SK-N-SH (cell line): ENCODE measurements at regions not wholly inside any gene's neighbourhood (a gene's known extent, or its start where the extent isn't known, plus 50 kb on each side); places are given as distances from the start of the nearest gene placed in this dataset.

Experiments
- CTCF ChIA-PET: fragments of 300-600, 350-600 bp; formaldehyde crosslinking; extraction: SDS; loops from one replicate; lab custom pipeline; 2021; lab: Yijun Ruan, JAX
- POLR2A ChIA-PET: fragments of 350-600 bp; sonication (Branson Sonifier 250); formaldehyde crosslinking; extraction: SDS; loops from one replicate; lab custom pipeline; 2020; ENCODE audit warnings: antibody characterized with exemption, inconsistent platforms; lab: Yijun Ruan, JAX
- DNase-seq: peaks from one replicate; pipeline ENCODE4 v3.0.0; 2012
- H2AFZ ChIP-seq: fragments of 200-600 bp; sonication (generic); 2 replicates; pipeline ENCODE4 v1.8.1; 2016; ENCODE audit warnings: antibody characterized with exemption, mild to moderate bottlenecking, low read depth
- H3F3A ChIP-seq: fragments of 200-600 bp; sonication (generic); replicated peaks from 2 replicates; pipeline ENCODE3; 2016; ENCODE audit warnings: antibody characterized with exemption, mild to moderate bottlenecking; ENCODE audit not compliant: insufficient read depth
- H3K27ac ChIP-seq, 2 experiments: fragments of 200-500 bp in 1 of 2; fragments of 200-600 bp in 1 of 2; sonication (Bioruptor generic) in 1 of 2; sonication (generic), shearing (Covaris generic) in 1 of 2; 2 replicates each; pipeline versions ENCODE4 v1.5.1 to v1.6.1; 2014 to 2016; ENCODE audit warnings: low read depth in 2 of 2, inconsistent platforms in 1 of 2, low read length in 1 of 2, mild to moderate bottlenecking in 1 of 2, mixed read lengths in 1 of 2
- H3K27me3 ChIP-seq: fragments of 200-600 bp; sonication (generic), shearing (Covaris generic); 2 replicates; pipeline ENCODE4 v1.6.1; 2016; ENCODE audit warnings: mixed run types; ENCODE audit not compliant: insufficient read depth
- H3K36me3 ChIP-seq, 2 experiments: fragments of 200-500 bp in 1 of 2; fragments of 200-600 bp in 1 of 2; sonication (Bioruptor generic) in 1 of 2; sonication (generic) in 1 of 2; replicated peaks in 1 of 2; 2 replicates each; pipeline versions ENCODE3 to v1.5.1; 2014 to 2016; ENCODE audit warnings: low read length in 1 of 2, mild to moderate bottlenecking in 1 of 2; ENCODE audit not compliant: insufficient read depth in 2 of 2, control insufficient read depth in 1 of 2
- H3K4me1 ChIP-seq, 2 experiments: fragments of 200-500 bp in 1 of 2; fragments of 200-600 bp in 1 of 2; sonication (Bioruptor generic) in 1 of 2; sonication (generic), shearing (Covaris generic) in 1 of 2; 2 replicates each; pipeline versions ENCODE4 v1.5.1 to v1.6.1; 2014 to 2016; ENCODE audit warnings: low read depth in 1 of 2, low read length in 1 of 2, mixed run types in 1 of 2; ENCODE audit not compliant: insufficient read depth in 2 of 2, control insufficient read depth in 1 of 2
- H3K4me2 ChIP-seq: fragments of 200-600 bp; sonication (generic), shearing (Covaris generic); 2 replicates; pipeline ENCODE4 v1.6.1; 2017; ENCODE audit warnings: mixed run types
- H3K4me3 ChIP-seq, 2 experiments: fragments of 200-500 bp in 1 of 2; fragments of 200-600 bp in 1 of 2; sonication (Bioruptor generic) in 1 of 2; sonication (generic), shearing (Covaris generic) in 1 of 2; 2 replicates each; pipeline versions ENCODE4 v1.5.1 to v1.8.1; 2014 to 2016; ENCODE audit warnings: low read depth in 2 of 2, inconsistent platforms in 1 of 2, low read length in 1 of 2, mild to moderate bottlenecking in 1 of 2, mixed read lengths in 1 of 2, moderate library complexity in 1 of 2
- H3K79me2 ChIP-seq: fragments of 200-600 bp; sonication (generic); 2 replicates; pipeline ENCODE4 v1.8.1; 2017; ENCODE audit warnings: mild to moderate bottlenecking; ENCODE audit not compliant: insufficient read depth
- H3K9ac ChIP-seq: fragments of 200-600 bp; sonication (generic); 2 replicates; pipeline ENCODE4 v1.6.1; 2017; ENCODE audit warnings: mixed run types
- H3K9me2 ChIP-seq: fragments of 200-600 bp; sonication (generic); 2 replicates; pipeline ENCODE4 v1.6.1; 2017; ENCODE audit warnings: mixed run types
- H3K9me3 ChIP-seq: fragments of 200-600 bp; sonication (generic); 2 replicates; pipeline ENCODE4 v1.6.1; 2017; ENCODE audit warnings: mixed run types, mild to moderate bottlenecking, moderate library complexity
- H4K20me1 ChIP-seq: fragments of 200-600 bp; sonication (generic); 2 replicates; pipeline ENCODE4 v1.6.1; 2017; ENCODE audit warnings: mild to moderate bottlenecking, mixed run types; ENCODE audit not compliant: insufficient read depth
- ELF1 ChIP-seq: IDR thresholded peaks from 2 replicates; pipeline ENCODE4 v1.4.0; 2012
- EP300 ChIP-seq, 2 experiments: IDR thresholded peaks; 2 replicates each; pipeline versions ENCODE4 v1.4.0 to v1.6.1; 2012; ENCODE audit warnings: borderline replicate concordance in 1 of 2, low read depth in 1 of 2, low read length in 1 of 2
- EZH2phosphoT487 ChIP-seq: fragments of 200-600 bp; sonication (generic); IDR thresholded peaks from 2 replicates; pipeline ENCODE4 v1.6.1; 2017; ENCODE audit warnings: low read depth, mixed run types, mild to moderate bottlenecking, antibody characterized with exemption, moderate library complexity, borderline replicate concordance
- FOSL2 ChIP-seq: IDR thresholded peaks from 2 replicates; pipeline ENCODE4 v1.4.0; 2012; ENCODE audit warnings: low read depth, mild to moderate bottlenecking, moderate library complexity, borderline replicate concordance
- FOXJ3 ChIP-seq: sonication (generic); formaldehyde crosslinking; IDR thresholded peaks from 2 replicates; pipeline ENCODE4 v1.5.1; 2020; ENCODE audit warnings: mild to moderate bottlenecking, missing genetic modification reagents
- FOXM1 ChIP-seq: IDR thresholded peaks from 2 replicates; pipeline ENCODE4 v1.4.0; 2012; ENCODE audit warnings: low read depth, mild to moderate bottlenecking
- GABPA ChIP-seq: IDR thresholded peaks from 2 replicates; pipeline ENCODE4 v1.4.0; 2012; ENCODE audit warnings: low read depth, mild to moderate bottlenecking
- GATA2 ChIP-seq: sonication (generic); formaldehyde crosslinking; IDR thresholded peaks from 2 replicates; pipeline ENCODE4 v1.5.0; 2020; ENCODE audit warnings: mild to moderate bottlenecking, missing genetic modification reagents
- JUND ChIP-seq: IDR thresholded peaks from 2 replicates; pipeline ENCODE4 v1.4.0; 2012
- MEF2A ChIP-seq: IDR thresholded peaks from 2 replicates; pipeline ENCODE4 v1.4.0; 2012; ENCODE audit warnings: low read depth, borderline replicate concordance
- MXI1 ChIP-seq: IDR thresholded peaks from 2 replicates; pipeline ENCODE4 v1.6.1; 2012; ENCODE audit warnings: mild to moderate bottlenecking, low read depth, low read length, improper control_type of control experiment
- NFIC ChIP-seq: IDR thresholded peaks from 2 replicates; pipeline ENCODE4 v1.4.0; 2012; ENCODE audit warnings: borderline replicate concordance
- RFX5 ChIP-seq: IDR thresholded peaks from 2 replicates; pipeline ENCODE4 v1.6.1; 2012; ENCODE audit warnings: mild to moderate bottlenecking, improper control_type of control experiment, low read length
- RXRA ChIP-seq: IDR thresholded peaks from 2 replicates; pipeline ENCODE4 v1.4.0; 2012; ENCODE audit warnings: low read depth, mild to moderate bottlenecking, borderline replicate concordance
- TCF12 ChIP-seq: IDR thresholded peaks from 2 replicates; pipeline ENCODE4 v1.4.0; 2012
- YY1 ChIP-seq: IDR thresholded peaks from 2 replicates; pipeline ENCODE4 v1.4.0; 2012; ENCODE audit warnings: low read depth, mild to moderate bottlenecking
- WGBS: methylation state at CpG from one replicate; pipeline ENCODE4 v1.1.6; 2017; ENCODE audit warnings: low lambda C conversion rate; 5-methylcytosine and 5-hydroxymethylcytosine counted together
- TF ChIP-seq, protein P1 (sequence below): IDR thresholded peaks from 2 replicates; pipeline ENCODE4 v1.4.0; 2012; ENCODE audit warnings: low read depth, borderline replicate concordance
- TF ChIP-seq, protein P2 (sequence below): IDR thresholded peaks from 2 replicates; pipeline ENCODE4 v1.6.1; 2012; ENCODE audit warnings: mild to moderate bottlenecking, low read depth, low read length, moderate library complexity
- TF ChIP-seq, protein P3 (sequence below): IDR thresholded peaks from 2 replicates; pipeline ENCODE4; 2012
- TF ChIP-seq, protein P4 (sequence below): fragments of 150-350 bp; IDR thresholded peaks from 2 replicates; pipeline ENCODE4 v1.6.1; 2016; ENCODE audit warnings: mild to moderate bottlenecking, low read depth, low read length

DNA sequence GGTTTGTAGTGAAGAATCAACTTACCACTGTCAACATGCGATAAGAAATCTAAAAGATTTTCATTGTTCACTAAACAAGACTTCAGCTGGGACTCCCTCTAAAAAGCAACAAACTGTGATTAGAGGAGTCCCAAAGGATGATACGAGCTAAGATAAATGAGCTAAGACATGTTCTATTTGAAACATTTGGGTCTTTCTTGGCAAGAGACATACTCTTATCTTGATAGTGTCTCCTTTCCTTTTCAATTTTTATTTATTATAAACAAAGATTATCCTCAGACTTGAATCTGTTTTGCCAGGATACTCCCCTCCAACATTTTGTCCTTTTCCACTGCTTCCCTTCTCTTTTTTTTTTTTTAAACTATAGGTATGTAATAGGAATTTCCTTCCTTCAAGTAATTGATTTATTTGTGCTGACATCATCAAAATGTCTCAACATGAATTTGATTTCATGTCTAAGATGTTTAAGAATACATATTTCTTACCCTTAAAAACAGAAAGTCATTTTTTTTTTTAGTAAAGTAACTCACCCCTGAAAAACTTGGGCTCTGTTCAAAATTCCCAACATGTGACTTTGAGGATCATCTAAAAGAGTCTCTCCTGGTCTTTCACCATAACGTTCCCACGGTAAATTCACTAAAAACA, 158.4 kb upstream of the NRP1 start:
- Histone ChIP-seq H3K9me3 (no peaks in the 10 kb centered on the region), H3K4me1 (no peaks in the 10 kb centered on the region; a peak in 1 of 4 replicates), H3K79me2 (no peaks in the 10 kb centered on the region), H3K4me2 (no peak overlapping the region), H4K20me1 (no peaks in the 10 kb centered on the region), H3K9ac (no peak overlapping the region), H3K27ac (no peak overlapping the region), H3F3A (no peaks in the 10 kb centered on the region), H3K4me3 (no peak overlapping the region), H3K36me3 (no peaks in the 10 kb centered on the region), H3K27me3 (no peaks in the 10 kb centered on the region), H3K9me2 (no peaks in the 10 kb centered on the region), H2AFZ (no peak overlapping the region)
- 87% methylated on average over 4 of the region's 4 CpGs for WGBS
- no peak for DNase-seq
- ChIA-PET CTCF (no interaction called here), POLR2A (no interaction called here)
- no peak for TF ChIP-seq NFIC
- TF ChIP-seq, protein P1, sequence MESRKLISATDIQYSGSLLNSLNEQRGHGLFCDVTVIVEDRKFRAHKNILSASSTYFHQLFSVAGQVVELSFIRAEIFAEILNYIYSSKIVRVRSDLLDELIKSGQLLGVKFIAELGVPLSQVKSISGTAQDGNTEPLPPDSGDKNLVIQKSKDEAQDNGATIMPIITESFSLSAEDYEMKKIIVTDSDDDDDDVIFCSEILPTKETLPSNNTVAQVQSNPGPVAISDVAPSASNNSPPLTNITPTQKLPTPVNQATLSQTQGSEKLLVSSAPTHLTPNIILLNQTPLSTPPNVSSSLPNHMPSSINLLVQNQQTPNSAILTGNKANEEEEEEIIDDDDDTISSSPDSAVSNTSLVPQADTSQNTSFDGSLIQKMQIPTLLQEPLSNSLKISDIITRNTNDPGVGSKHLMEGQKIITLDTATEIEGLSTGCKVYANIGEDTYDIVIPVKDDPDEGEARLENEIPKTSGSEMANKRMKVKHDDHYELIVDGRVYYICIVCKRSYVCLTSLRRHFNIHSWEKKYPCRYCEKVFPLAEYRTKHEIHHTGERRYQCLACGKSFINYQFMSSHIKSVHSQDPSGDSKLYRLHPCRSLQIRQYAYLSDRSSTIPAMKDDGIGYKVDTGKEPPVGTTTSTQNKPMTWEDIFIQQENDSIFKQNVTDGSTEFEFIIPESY: no peak
- TF ChIP-seq FOSL2: no peak
- TF ChIP-seq, protein P2, sequence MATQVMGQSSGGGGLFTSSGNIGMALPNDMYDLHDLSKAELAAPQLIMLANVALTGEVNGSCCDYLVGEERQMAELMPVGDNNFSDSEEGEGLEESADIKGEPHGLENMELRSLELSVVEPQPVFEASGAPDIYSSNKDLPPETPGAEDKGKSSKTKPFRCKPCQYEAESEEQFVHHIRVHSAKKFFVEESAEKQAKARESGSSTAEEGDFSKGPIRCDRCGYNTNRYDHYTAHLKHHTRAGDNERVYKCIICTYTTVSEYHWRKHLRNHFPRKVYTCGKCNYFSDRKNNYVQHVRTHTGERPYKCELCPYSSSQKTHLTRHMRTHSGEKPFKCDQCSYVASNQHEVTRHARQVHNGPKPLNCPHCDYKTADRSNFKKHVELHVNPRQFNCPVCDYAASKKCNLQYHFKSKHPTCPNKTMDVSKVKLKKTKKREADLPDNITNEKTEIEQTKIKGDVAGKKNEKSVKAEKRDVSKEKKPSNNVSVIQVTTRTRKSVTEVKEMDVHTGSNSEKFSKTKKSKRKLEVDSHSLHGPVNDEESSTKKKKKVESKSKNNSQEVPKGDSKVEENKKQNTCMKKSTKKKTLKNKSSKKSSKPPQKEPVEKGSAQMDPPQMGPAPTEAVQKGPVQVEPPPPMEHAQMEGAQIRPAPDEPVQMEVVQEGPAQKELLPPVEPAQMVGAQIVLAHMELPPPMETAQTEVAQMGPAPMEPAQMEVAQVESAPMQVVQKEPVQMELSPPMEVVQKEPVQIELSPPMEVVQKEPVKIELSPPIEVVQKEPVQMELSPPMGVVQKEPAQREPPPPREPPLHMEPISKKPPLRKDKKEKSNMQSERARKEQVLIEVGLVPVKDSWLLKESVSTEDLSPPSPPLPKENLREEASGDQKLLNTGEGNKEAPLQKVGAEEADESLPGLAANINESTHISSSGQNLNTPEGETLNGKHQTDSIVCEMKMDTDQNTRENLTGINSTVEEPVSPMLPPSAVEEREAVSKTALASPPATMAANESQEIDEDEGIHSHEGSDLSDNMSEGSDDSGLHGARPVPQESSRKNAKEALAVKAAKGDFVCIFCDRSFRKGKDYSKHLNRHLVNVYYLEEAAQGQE: no peak
- no peak for TF ChIP-seq EZH2phosphoT487
- no peak for TF ChIP-seq RFX5
- no peak for TF ChIP-seq GABPA
- no peak for TF ChIP-seq MXI1
- TF ChIP-seq FOXJ3 (CRISPR knock-in tag): no peak
- TF ChIP-seq, protein P3, sequence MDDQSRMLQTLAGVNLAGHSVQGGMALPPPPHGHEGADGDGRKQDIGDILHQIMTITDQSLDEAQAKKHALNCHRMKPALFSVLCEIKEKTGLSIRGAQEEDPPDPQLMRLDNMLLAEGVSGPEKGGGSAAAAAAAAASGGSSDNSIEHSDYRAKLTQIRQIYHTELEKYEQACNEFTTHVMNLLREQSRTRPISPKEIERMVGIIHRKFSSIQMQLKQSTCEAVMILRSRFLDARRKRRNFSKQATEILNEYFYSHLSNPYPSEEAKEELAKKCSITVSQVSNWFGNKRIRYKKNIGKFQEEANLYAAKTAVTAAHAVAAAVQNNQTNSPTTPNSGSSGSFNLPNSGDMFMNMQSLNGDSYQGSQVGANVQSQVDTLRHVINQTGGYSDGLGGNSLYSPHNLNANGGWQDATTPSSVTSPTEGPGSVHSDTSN: no peak
- TF ChIP-seq EP300 (IDR thresholded peaks at IDR 0.05; ENCODE audit: borderline replicate concordance in 1 of 2, low read depth in 1 of 2, low read length in 1 of 2): no peak
- TF ChIP-seq MEF2A: no peak
- TF ChIP-seq RXRA: no peak
- no peak for TF ChIP-seq TCF12
- TF ChIP-seq GATA2 (CRISPR knock-in tag): no peak
- no peak for TF ChIP-seq ELF1
- no peak for TF ChIP-seq FOXM1
- no peak for TF ChIP-seq YY1
- TF ChIP-seq JUND: no peak
- TF ChIP-seq, protein P4, sequence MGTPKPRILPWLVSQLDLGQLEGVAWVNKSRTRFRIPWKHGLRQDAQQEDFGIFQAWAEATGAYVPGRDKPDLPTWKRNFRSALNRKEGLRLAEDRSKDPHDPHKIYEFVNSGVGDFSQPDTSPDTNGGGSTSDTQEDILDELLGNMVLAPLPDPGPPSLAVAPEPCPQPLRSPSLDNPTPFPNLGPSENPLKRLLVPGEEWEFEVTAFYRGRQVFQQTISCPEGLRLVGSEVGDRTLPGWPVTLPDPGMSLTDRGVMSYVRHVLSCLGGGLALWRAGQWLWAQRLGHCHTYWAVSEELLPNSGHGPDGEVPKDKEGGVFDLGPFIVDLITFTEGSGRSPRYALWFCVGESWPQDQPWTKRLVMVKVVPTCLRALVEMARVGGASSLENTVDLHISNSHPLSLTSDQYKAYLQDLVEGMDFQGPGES: no peak
